Caco-2 (cell line): ENCODE measurements at regions not wholly inside any gene's neighbourhood (a gene's known extent, or its start where the extent isn't known, plus 50 kb on each side); places are given as distances from the start of the nearest gene placed in this dataset.

ENCODE experiments used
- BruUV-seq: library from RNA; stranded (reverse); fragments of 400-500 nt; replicated peaks from 2 replicates; lab custom pipeline; 2021; lab: Mats Ljungman, UMichigan
- CTCF ChIA-PET: fragments of 300-600 bp; sonication (Branson Sonifier 250); formaldehyde crosslinking; loops from one replicate; lab custom pipeline; 2022; ENCODE audit warnings: antibody characterized with exemption; lab: Charles Lee
- POLR2A ChIA-PET: fragments of 300-600 bp; sonication (Branson Sonifier 250); formaldehyde crosslinking; loops from one replicate; lab custom pipeline; 2022; ENCODE audit warnings: antibody characterized with exemption; lab: Charles Lee
- DNase-seq, 2 experiments: peaks; one replicate each; pipeline versions ENCODE4 v3.0.0 to v3.0.0-alpha.2; 2020 to 2022
- H3K27me3 ChIP-seq: replicated peaks from 2 replicates; pipeline ENCODE4 v1.6.0; 2011; ENCODE audit warnings: low read length; ENCODE audit not compliant: control insufficient read depth, insufficient read depth
- H3K36me3 ChIP-seq: 2 replicates; pipeline ENCODE4 v1.5.1; 2011; ENCODE audit warnings: low read length; ENCODE audit not compliant: control insufficient read depth, insufficient read depth
- H3K4me1 ChIP-seq: fragments of 250-450 bp; sonication (Bioruptor Pico); 2 replicates; pipeline ENCODE4 v1.5.1; 2020; ENCODE audit warnings: mild to moderate bottlenecking
- H3K4me3 ChIP-seq: 2 replicates; pipeline ENCODE4 v1.5.1; 2011; ENCODE audit warnings: low read depth, mild to moderate bottlenecking, control low read depth, low read length
- H3K9me3 ChIP-seq: fragments of 250-450 bp; sonication (Bioruptor Pico); 2 replicates; pipeline ENCODE4 v1.5.1; 2020; ENCODE audit warnings: mild to moderate bottlenecking, moderate library complexity
- H3K27ac Mint-ChIP-seq: one replicate; pipeline ENCODE4 v1.8.0; 2022; ENCODE audit warnings: mixed read lengths; ENCODE audit not compliant: unreplicated experiment
- H3K27me3 Mint-ChIP-seq: one replicate; pipeline ENCODE4 v1.8.0; 2022; ENCODE audit warnings: mixed read lengths; ENCODE audit not compliant: insufficient read depth, unreplicated experiment
- H3K36me3 Mint-ChIP-seq: one replicate; pipeline ENCODE4 v1.8.0; 2022; ENCODE audit warnings: mild to moderate bottlenecking, mixed read lengths; ENCODE audit not compliant: insufficient read depth, unreplicated experiment
- H3K4me1 Mint-ChIP-seq: one replicate; pipeline ENCODE4 v1.8.0; 2022; ENCODE audit warnings: low read depth, mixed read lengths; ENCODE audit not compliant: unreplicated experiment
- H3K4me3 Mint-ChIP-seq: one replicate; pipeline ENCODE4 v1.8.0; 2022; ENCODE audit warnings: mild to moderate bottlenecking, moderate library complexity, mixed read lengths; ENCODE audit not compliant: unreplicated experiment
- H3K9me3 Mint-ChIP-seq: one replicate; pipeline ENCODE4 v1.8.0; 2022; ENCODE audit warnings: mixed read lengths; ENCODE audit not compliant: unreplicated experiment
- CTCF ChIP-seq, 2 experiments: fragments of 200-600 bp in 1 of 2; IDR thresholded peaks; 1 replicate in 1 of 2; 2 replicates in 1 of 2; pipeline versions ENCODE4 v1.5.1 to v1.8.0; 2011 to 2022; ENCODE audit warnings: antibody characterized with exemption in 1 of 2, control low read depth in 1 of 2, inconsistent platforms in 1 of 2, low read depth in 1 of 2, low read length in 1 of 2, mild to moderate bottlenecking in 1 of 2, moderate library complexity in 1 of 2; ENCODE audit not compliant: insufficient read depth in 1 of 2, severe bottlenecking in 1 of 2, unreplicated experiment in 1 of 2
- intact Hi-C: fragments of 100-400 bp; cut with micrococcal nuclease; formaldehyde crosslinking; loops from one replicate; pipeline ENCODE4 v1.10.0; 2022; ENCODE audit not compliant: unreplicated experiment

- Histone ChIP-seq H3K36me3 (no peaks in the 10 kb centered on the region), H3K4me1 (peaks cover 68% of the 10 kb centered on the region), H3K9me3 (peaks cover 11% of the 10 kb centered on the region), H3K27me3 (no peaks in the 10 kb centered on the region), H3K4me3 (no peak overlapping the region)
- peak in 1 of 2 experiments; percentile 21 for DNase-seq
- no peaks in the 10 kb centered on the region for H3K9me3 Mint-ChIP-seq
- ChIA-PET POLR2A (no interaction called here), CTCF (no interaction called here)
- H3K4me3 Mint-ChIP-seq, result no peak overlapping the region
- H3K4me1 Mint-ChIP-seq, result peaks cover 54% of the 10 kb centered on the region
- no peak for TF ChIP-seq CTCF (IDR thresholded peaks at IDR 0.05; ENCODE audit: insufficient read depth in 1 of 2, low read depth in 1 of 2, low read length in 1 of 2, severe bottlenecking in 1 of 2, unreplicated experiment in 1 of 2)
- peak overlapping the region; percentile 89 for H3K27ac Mint-ChIP-seq
- no peaks in the 10 kb centered on the region for H3K27me3 Mint-ChIP-seq
- intact Hi-C loops, result loop anchor here (5.0 kb wide), 1 partner anchor 109 kb away; no protein-coding TSS in a partner anchor
- no TSS peak for BruUV-seq
- H3K36me3 Mint-ChIP-seq, result peaks cover 13% of the 10 kb centered on the region
These were observed 139.8 kb downstream of the ZFP36L2 start for GRCh38 chr2:43086451-43087221.

GRCh38 chr2:43085929-43086328 is 140.5 kb downstream of the ZFP36L2 start:
- peaks cover 7% of the 10 kb centered on the region for H3K9me3 ChIP-seq
- TF ChIP-seq CTCF (IDR thresholded peaks at IDR 0.05; ENCODE audit: insufficient read depth in 1 of 2, low read depth in 1 of 2, low read length in 1 of 2, severe bottlenecking in 1 of 2, unreplicated experiment in 1 of 2), result no peak
- no peaks in the 10 kb centered on the region for H3K27me3 ChIP-seq
- no peaks in the 10 kb centered on the region for H3K36me3 ChIP-seq
- no peak for DNase-seq
- peak overlapping the region; percentile 89 for H3K27ac Mint-ChIP-seq
- intact Hi-C loops, result loop anchor here (5.0 kb wide), 1 partner anchor 109 kb away; no protein-coding TSS in a partner anchor
- peaks cover 54% of the 10 kb centered on the region for H3K4me1 Mint-ChIP-seq
- H3K27me3 Mint-ChIP-seq, result no peaks in the 10 kb centered on the region
- POLR2A ChIA-PET, result no interaction called here
- H3K4me3 ChIP-seq, result no peak overlapping the region
- CTCF ChIA-PET, result no interaction called here
- no TSS peak for BruUV-seq
- H3K9me3 Mint-ChIP-seq, result no peaks in the 10 kb centered on the region
- H3K4me1 ChIP-seq, result peaks cover 68% of the 10 kb centered on the region
- H3K4me3 Mint-ChIP-seq, result no peak overlapping the region
- peaks cover 11% of the 10 kb centered on the region for H3K36me3 Mint-ChIP-seq

GRCh38 chr2:43085505-43085904 is 140.9 kb downstream of the ZFP36L2 start:
- TF ChIP-seq CTCF (IDR thresholded peaks at IDR 0.05; ENCODE audit: insufficient read depth in 1 of 2, low read depth in 1 of 2, low read length in 1 of 2, severe bottlenecking in 1 of 2, unreplicated experiment in 1 of 2), result no peak
- H3K27me3 Mint-ChIP-seq, result no peaks in the 10 kb centered on the region
- Histone ChIP-seq H3K4me3 (no peak overlapping the region), H3K4me1 (peaks cover 68% of the 10 kb centered on the region), H3K9me3 (peaks cover 3% of the 10 kb centered on the region), H3K27me3 (no peaks in the 10 kb centered on the region), H3K36me3 (no peaks in the 10 kb centered on the region)
- CTCF ChIA-PET, result no interaction called here
- peak overlapping the region; percentile 89 for H3K27ac Mint-ChIP-seq
- no peaks in the 10 kb centered on the region for H3K9me3 Mint-ChIP-seq
- peaks cover 8% of the 10 kb centered on the region for H3K36me3 Mint-ChIP-seq
- H3K4me3 Mint-ChIP-seq, result no peak overlapping the region
- peaks cover 54% of the 10 kb centered on the region for H3K4me1 Mint-ChIP-seq
- intact Hi-C loops, result loop anchor here (5.0 kb wide), 1 partner anchor 108 kb away; no protein-coding TSS in a partner anchor
- POLR2A ChIA-PET, result no interaction called here
- BruUV-seq, result no TSS peak
- no peak for DNase-seq
